Ovary (tissue), 3 donors: ENCODE measurements at regions not wholly inside any gene's neighbourhood (a gene's known extent, or its start where the extent isn't known, plus 50 kb on each side); places are given as distances from the start of the nearest gene placed in this dataset.

Experiments used
- EP300 ChIP-seq: sonication (generic); formaldehyde crosslinking; IDR thresholded peaks from one replicate; pipeline ENCODE4 v1.6.1; 2017; ENCODE audit warnings: antibody characterized with exemption
- TF ChIP-seq, protein P1 (sequence below), 3 donors: fragments of 450-650 bp in 2 of 3; fragments of 200-600 bp in 1 of 3; IDR thresholded peaks; one replicate each; pipeline versions ENCODE4 v1.5.1 to v1.8.0; 2016 to 2022; ENCODE audit warnings: antibody characterized with exemption in 3 of 3, mild to moderate bottlenecking in 1 of 3
- donor health status: DM: no; HTN: no; CAD: no.

DNA sequence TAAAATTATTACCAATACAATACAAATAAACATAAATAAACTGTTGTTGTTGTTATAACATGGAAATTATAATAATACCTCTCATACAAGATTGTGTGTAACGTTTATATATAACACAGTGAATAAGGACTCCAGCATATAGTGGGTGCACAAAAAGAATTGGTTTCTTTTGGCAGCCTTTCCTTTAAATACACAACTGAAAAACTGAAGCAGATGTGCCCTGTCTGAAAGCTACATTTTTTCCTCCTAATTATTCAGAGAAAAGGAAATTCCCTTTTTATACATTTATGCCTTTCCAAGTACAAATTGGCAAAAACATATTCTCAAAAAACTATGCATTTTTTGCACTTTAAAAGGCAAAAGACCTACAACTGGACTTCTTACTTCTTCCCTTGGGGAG, 928.9 kb upstream of the NR2F2 start:
- TF ChIP-seq EP300, result no peak
- TF ChIP-seq, protein P1, sequence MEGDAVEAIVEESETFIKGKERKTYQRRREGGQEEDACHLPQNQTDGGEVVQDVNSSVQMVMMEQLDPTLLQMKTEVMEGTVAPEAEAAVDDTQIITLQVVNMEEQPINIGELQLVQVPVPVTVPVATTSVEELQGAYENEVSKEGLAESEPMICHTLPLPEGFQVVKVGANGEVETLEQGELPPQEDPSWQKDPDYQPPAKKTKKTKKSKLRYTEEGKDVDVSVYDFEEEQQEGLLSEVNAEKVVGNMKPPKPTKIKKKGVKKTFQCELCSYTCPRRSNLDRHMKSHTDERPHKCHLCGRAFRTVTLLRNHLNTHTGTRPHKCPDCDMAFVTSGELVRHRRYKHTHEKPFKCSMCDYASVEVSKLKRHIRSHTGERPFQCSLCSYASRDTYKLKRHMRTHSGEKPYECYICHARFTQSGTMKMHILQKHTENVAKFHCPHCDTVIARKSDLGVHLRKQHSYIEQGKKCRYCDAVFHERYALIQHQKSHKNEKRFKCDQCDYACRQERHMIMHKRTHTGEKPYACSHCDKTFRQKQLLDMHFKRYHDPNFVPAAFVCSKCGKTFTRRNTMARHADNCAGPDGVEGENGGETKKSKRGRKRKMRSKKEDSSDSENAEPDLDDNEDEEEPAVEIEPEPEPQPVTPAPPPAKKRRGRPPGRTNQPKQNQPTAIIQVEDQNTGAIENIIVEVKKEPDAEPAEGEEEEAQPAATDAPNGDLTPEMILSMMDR (IDR thresholded peaks at IDR 0.05), result no peak
